Fibroblast of lung (primary cell): ENCODE measurements at regions not wholly inside any gene's neighbourhood (a gene's known extent, or its start where the extent isn't known, plus 50 kb on each side); places are given as distances from the start of the nearest gene placed in this dataset.

ENCODE experiments used
- DNase-seq, 2 donors: peaks; one replicate each; pipeline versions ENCODE4 v3.0.0 to v3.0.0-alpha.2; 2010; ENCODE audit warnings: low read depth in 2 of 2
- H2AFZ ChIP-seq: 2 replicates; pipeline ENCODE4 v1.5.1; 2012; ENCODE audit warnings: low read length, control low read depth, inconsistent platforms
- H3K27ac ChIP-seq: 2 replicates; pipeline ENCODE4 v1.5.1; 2011; ENCODE audit warnings: low read length, control low read depth; ENCODE audit not compliant: insufficient read depth
- H3K27me3 ChIP-seq: 2 replicates; pipeline ENCODE4 v1.5.1; 2011; ENCODE audit warnings: mild to moderate bottlenecking, low read length; ENCODE audit not compliant: control insufficient read depth, insufficient read depth
- H3K36me3 ChIP-seq: 2 replicates; pipeline ENCODE4 v1.5.1; 2011; ENCODE audit warnings: low read length; ENCODE audit not compliant: control insufficient read depth, insufficient read depth
- H3K4me1 ChIP-seq: 2 replicates; pipeline ENCODE4 v1.5.1; 2011; ENCODE audit warnings: low read length; ENCODE audit not compliant: control insufficient read depth, insufficient read depth; ENCODE audit errors: extremely low read depth
- H3K4me2 ChIP-seq: 2 replicates; pipeline ENCODE4 v1.5.1; 2011; ENCODE audit warnings: low read length, control low read depth; ENCODE audit not compliant: insufficient read depth; ENCODE audit errors: extremely low read depth
- H3K4me3 ChIP-seq, 4 experiments: fragments of 200-600 bp in 1 of 4; sonication (generic) in 1 of 4; replicated peaks in 1 of 4; 2 replicates each; pipeline ENCODE4 v1.5.1; 2011 to 2016; ENCODE audit warnings: low read length in 4 of 4, low read depth in 3 of 4, mild to moderate bottlenecking in 3 of 4, control low read depth in 2 of 4, inconsistent platforms in 1 of 4, mixed read lengths in 1 of 4; ENCODE audit not compliant: insufficient read depth in 1 of 4; ENCODE audit errors: control extremely low read depth in 1 of 4
- H3K79me2 ChIP-seq: 2 replicates; pipeline ENCODE4 v1.5.1; 2012; ENCODE audit warnings: mild to moderate bottlenecking, low read length, inconsistent platforms; ENCODE audit not compliant: control insufficient read depth, insufficient read depth
- H3K9ac ChIP-seq: 2 replicates; pipeline ENCODE4 v1.5.1; 2011; ENCODE audit warnings: mild to moderate bottlenecking, low read length, control low read depth; ENCODE audit not compliant: insufficient read depth
- H3K9me3 ChIP-seq: 2 replicates; pipeline ENCODE4 v1.5.1; 2012; ENCODE audit warnings: low read depth, low read length; ENCODE audit not compliant: control insufficient read depth, insufficient read depth
- H4K20me1 ChIP-seq: 2 replicates; pipeline ENCODE4 v1.5.1; 2011; ENCODE audit warnings: low read length; ENCODE audit not compliant: control insufficient read depth, insufficient read depth; ENCODE audit errors: extremely low read depth
- EZH2 ChIP-seq: IDR thresholded peaks from 2 replicates; pipeline ENCODE4 v1.5.1; 2012; ENCODE audit warnings: low read length, control low read depth, mild to moderate bottlenecking; ENCODE audit errors: missing control alignments
- TF ChIP-seq, protein P1 (sequence below), 2 donors: IDR thresholded peaks in 1 of 2; conservative IDR thresholded peaks in 1 of 2; 1 replicate in 1 of 2; 2 replicates in 1 of 2; pipeline ENCODE4 v1.5.1; 2011 to 2012; ENCODE audit warnings: low read length in 2 of 2, control low read depth in 1 of 2, inconsistent platforms in 1 of 2, low read depth in 1 of 2, mild to moderate bottlenecking in 1 of 2

DNA sequence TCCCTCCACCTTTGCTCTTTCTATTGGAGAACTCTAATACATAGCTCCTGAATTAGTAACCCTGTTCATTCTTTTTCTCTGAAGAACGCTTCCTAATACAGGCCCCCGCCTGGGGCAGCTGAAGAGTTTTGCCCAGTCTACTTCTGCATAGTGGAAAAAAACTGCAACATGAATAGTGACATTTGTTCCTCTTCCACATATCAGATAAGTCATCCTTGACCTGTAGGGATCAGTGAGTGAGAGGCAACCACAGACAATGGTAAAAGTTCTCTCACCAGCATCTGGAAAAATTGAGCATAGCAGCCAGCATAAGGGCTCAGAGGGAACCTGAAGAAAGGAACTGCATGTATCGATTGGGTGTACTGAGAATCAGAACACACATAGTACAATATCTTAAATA, 262.0 kb downstream of the STK31 start:
- Histone ChIP-seq H2AFZ (no peak overlapping the region), H3K36me3 (no peaks in the 10 kb centered on the region), H3K9me3 (no peaks in the 10 kb centered on the region), H3K79me2 (no peaks in the 10 kb centered on the region), H3K27me3 (no peaks in the 10 kb centered on the region), H3K4me1 (no peaks in the 10 kb centered on the region), H3K4me2 (no peak overlapping the region), H3K4me3 (no peak overlapping the region), H3K9ac (no peak overlapping the region), H4K20me1 (no peaks in the 10 kb centered on the region), H3K27ac (no peak overlapping the region)
- TF ChIP-seq, protein P1, sequence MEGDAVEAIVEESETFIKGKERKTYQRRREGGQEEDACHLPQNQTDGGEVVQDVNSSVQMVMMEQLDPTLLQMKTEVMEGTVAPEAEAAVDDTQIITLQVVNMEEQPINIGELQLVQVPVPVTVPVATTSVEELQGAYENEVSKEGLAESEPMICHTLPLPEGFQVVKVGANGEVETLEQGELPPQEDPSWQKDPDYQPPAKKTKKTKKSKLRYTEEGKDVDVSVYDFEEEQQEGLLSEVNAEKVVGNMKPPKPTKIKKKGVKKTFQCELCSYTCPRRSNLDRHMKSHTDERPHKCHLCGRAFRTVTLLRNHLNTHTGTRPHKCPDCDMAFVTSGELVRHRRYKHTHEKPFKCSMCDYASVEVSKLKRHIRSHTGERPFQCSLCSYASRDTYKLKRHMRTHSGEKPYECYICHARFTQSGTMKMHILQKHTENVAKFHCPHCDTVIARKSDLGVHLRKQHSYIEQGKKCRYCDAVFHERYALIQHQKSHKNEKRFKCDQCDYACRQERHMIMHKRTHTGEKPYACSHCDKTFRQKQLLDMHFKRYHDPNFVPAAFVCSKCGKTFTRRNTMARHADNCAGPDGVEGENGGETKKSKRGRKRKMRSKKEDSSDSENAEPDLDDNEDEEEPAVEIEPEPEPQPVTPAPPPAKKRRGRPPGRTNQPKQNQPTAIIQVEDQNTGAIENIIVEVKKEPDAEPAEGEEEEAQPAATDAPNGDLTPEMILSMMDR (conservative IDR thresholded peaks at IDR 0.05 in 1 of 2, IDR thresholded peaks at IDR 0.05 in 1 of 2; ENCODE audit: low read depth in 1 of 2, low read length in 2 of 2), result no peak
- no peak for TF ChIP-seq EZH2
- DNase-seq, result no peak

DNA sequence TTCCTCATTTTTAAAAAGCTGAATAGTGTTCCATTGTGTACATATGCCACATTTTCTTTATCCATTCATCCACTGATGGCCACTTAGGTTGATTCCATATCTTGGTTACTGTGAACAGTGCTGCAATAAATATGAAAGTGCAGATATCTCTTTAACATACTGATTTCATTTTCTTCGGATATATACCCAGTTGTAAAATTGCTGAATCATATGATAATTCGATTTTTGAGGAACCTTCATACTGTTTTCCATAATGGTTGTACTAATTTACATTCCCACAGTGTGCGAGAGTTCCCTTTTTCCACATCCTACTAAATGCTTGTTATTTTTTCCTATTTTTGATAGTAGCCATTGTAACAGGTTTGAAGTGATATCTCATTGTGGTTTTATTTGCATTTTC, 263.2 kb downstream of the STK31 start:
- H3K4me3 ChIP-seq, result no peak overlapping the region

DNA sequence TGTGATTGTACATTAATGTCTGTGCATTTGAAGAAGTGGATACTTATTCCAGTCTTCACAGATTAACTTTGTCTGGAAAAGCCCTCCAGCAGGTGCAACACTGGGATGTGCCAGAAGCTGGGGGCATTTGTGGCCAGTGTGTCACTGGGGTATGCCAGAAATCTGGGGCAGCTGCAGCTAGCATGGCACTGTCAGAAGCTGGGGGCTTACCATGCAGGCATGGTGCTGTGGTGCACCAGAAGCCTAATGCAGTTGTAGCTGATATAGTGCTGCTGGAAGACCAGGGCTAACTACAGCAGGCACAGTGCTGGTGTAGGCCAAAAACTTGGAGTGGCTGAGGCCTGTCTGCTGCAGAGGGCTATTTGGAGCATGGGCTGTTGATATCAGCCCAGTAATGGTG, 270.1 kb downstream of the STK31 start:
- Histone ChIP-seq H2AFZ (no peak overlapping the region), H3K27me3 (no peaks in the 10 kb centered on the region), H3K36me3 (no peaks in the 10 kb centered on the region), H3K4me2 (no peak overlapping the region), H3K79me2 (no peaks in the 10 kb centered on the region), H3K4me3 (no peak overlapping the region), H3K27ac (no peak overlapping the region), H4K20me1 (no peaks in the 10 kb centered on the region), H3K4me1 (no peaks in the 10 kb centered on the region), H3K9me3 (no peaks in the 10 kb centered on the region), H3K9ac (no peak overlapping the region)
- TF ChIP-seq, protein P1 (conservative IDR thresholded peaks at IDR 0.05 in 1 of 2, IDR thresholded peaks at IDR 0.05 in 1 of 2; ENCODE audit: low read depth in 1 of 2, low read length in 2 of 2), result no peak
- TF ChIP-seq EZH2, result no peak
- no peak for DNase-seq

More for the DNA sequence above, 263.2 kb downstream of the STK31 start:
- H2AFZ ChIP-seq, result no peak overlapping the region
- no peaks in the 10 kb centered on the region for H3K27me3 ChIP-seq
- H3K79me2 ChIP-seq, result no peaks in the 10 kb centered on the region
- no peak overlapping the region for H3K27ac ChIP-seq
- H3K4me1 ChIP-seq, result no peaks in the 10 kb centered on the region
- no peaks in the 10 kb centered on the region for H3K9me3 ChIP-seq
- no peak overlapping the region for H3K9ac ChIP-seq
- H4K20me1 ChIP-seq, result no peaks in the 10 kb centered on the region
- TF ChIP-seq, protein P1 (conservative IDR thresholded peaks at IDR 0.05 in 1 of 2, IDR thresholded peaks at IDR 0.05 in 1 of 2; ENCODE audit: low read depth in 1 of 2, low read length in 2 of 2), result no peak
- TF ChIP-seq EZH2, result no peak
- DNase-seq, result no peak
- no peaks in the 10 kb centered on the region for H3K36me3 ChIP-seq
- H3K4me2 ChIP-seq, result no peak overlapping the region
